AG04449 (cell line): ENCODE measurements at regions not wholly inside any gene's neighbourhood (a gene's known extent, or its start where the extent isn't known, plus 50 kb on each side); places are given as distances from the start of the nearest gene placed in this dataset.

Experiments
- CTCF ChIA-PET: fragments of 350-600 bp; formaldehyde crosslinking; extraction: SDS; loops from one replicate; lab custom pipeline; 2021; ENCODE audit warnings: antibody characterized with exemption; lab: Yijun Ruan, JAX
- POLR2A ChIA-PET: fragments of 400-600, 350-600 bp; formaldehyde crosslinking; extraction: SDS; loops from one replicate; lab custom pipeline; 2020; ENCODE audit warnings: antibody characterized with exemption, inconsistent platforms; lab: Yijun Ruan, JAX
- DNase-seq: peaks from one replicate; pipeline ENCODE4 v3.0.0-alpha.2; 2010; ENCODE audit warnings: low read depth, low spot score
- H3K4me3 ChIP-seq: 2 replicates; pipeline ENCODE4 v1.5.1; 2011; ENCODE audit warnings: low read depth, mild to moderate bottlenecking, control low read depth, low read length
- CTCF ChIP-seq: IDR thresholded peaks from one replicate; pipeline ENCODE4 v1.5.1; 2011; ENCODE audit warnings: mild to moderate bottlenecking, moderate library complexity, low read length, control low read depth, inconsistent platforms; ENCODE audit not compliant: insufficient read depth; ENCODE audit errors: missing control alignments

DNA sequence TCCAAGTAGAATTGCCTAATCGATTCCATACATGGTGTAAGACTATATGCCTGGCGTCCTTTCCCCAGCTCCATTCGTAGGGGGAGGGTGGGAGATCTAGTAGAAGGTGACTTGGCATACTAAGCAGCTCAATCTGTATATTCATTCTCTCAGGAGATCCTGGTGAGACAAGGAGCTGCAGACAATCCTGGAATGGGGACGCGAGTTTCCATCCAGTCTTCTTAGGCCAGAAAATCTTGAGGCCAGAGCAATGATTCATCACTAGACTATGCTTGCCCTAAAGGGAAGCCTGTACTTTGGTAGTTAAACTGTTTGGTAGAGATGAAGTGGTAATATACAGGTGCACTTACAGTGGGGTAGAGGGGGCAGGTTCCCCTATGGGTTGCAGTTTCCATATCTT, 468.7 kb downstream of the ADGRL2 start:
- no peak for DNase-seq
- ChIA-PET CTCF (no interaction called here), POLR2A (no interaction called here)
- no peak overlapping the region for H3K4me3 ChIP-seq
- no peak for TF ChIP-seq CTCF

DNA sequence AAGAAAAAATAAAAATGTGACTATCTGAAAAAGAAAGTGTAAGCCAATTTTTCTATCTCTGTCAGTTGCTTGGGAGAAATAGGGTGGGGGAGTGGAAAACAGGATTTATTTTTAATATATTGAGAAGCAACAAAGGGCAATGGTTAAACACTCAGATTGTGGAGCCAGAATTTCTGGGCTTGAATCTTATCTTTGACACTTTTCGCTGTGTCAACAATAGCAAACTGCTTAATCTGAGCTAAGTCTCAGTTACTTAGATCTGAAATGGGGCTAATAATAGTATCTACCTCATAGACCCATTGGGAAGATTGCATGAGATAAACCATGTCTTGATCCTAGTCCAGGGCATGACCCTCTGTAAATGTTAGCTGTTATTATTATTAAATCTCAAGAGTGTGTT, 468.1 kb downstream of the ADGRL2 start:
- no peak overlapping the region for H3K4me3 ChIP-seq
- TF ChIP-seq CTCF = no peak
- CTCF ChIA-PET = no interaction called here
- POLR2A ChIA-PET = no interaction called here
- no peak for DNase-seq

DNA sequence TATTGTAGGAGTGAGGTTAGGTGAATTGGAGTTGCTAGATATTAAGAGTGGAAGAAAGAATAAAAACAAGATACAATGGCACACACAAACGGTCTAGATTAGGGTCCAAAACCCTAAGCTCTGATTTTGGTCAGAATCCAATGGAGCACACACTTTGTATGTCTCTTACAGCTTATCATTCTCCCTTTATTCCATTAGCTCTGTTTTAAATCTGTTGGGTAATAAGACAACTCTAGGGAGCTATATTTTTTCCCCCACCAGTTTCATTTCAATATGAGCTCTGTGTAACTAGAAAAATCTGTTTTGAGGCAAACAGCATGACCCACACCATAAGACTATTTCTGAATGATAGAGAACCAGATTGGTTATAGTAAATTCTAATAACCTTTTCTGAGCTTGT, 465.6 kb downstream of the ADGRL2 start:
- DNase-seq = no peak
- POLR2A ChIA-PET = no interaction called here
- TF ChIP-seq CTCF = no peak
- H3K4me3 ChIP-seq = no peak overlapping the region
- CTCF ChIA-PET = no interaction called here

DNA sequence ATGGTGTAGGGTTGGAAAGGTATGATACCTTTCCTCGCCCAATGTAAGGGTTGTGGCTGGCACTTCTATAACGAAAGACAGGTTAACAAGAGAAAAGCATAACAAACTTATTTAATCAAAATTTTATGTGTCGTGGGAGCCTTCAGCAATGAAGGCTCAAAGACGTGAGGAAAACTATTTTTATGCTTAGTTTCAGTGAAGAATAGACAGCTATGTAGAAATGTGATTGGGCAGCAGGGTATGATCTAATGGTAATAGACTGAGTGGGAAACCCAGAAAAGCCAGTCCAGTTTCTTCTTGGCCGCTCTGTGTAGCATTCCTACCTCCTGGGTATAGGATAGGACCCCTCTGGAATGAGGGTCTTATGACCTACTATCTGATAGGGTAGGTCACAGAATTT, 464.7 kb downstream of the ADGRL2 start:
- TF ChIP-seq CTCF = no peak
- H3K4me3 ChIP-seq = no peak overlapping the region
- no peak for DNase-seq
- ChIA-PET POLR2A (no interaction called here), CTCF (no interaction called here)

DNA sequence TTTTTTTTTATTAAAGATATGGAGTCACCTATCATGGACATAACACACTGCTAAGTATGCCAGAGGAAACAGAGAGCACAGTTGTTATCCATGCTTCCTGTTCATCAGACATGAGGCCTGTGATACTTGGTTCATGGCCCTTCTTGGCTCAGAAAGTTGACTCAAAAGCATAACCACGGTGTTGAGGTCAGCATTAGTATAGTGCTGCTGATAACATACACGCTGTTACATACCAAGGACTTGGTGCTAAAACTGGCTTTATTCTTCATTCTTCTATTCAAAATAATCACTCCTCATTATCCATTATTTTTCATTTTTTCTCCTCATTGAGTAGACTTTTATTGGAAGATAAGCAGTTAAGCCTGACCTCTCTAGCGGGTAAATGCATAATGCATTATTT, 464.1 kb downstream of the ADGRL2 start:
- no peak overlapping the region for H3K4me3 ChIP-seq
- ChIA-PET POLR2A (no interaction called here), CTCF (no interaction called here)
- no peak for DNase-seq
- TF ChIP-seq CTCF = no peak

GRCh38 chr1:82263396-82263795, 462.7 kb downstream of the ADGRL2 start:
- ChIA-PET CTCF (no interaction called here), POLR2A (no interaction called here)
- no peak for TF ChIP-seq CTCF
- no peak for DNase-seq
- H3K4me3 ChIP-seq = no peak overlapping the region
